ENCODE measurements at regions not wholly inside any gene's neighbourhood (a gene's known extent, or its start where the extent isn't known, plus 50 kb on each side); places are given as distances from the start of the nearest gene placed in this dataset.

GRCh38 chr6:170172392-170172791 lies 118.5 kb downstream of the DLL1 start:
- Histone ChIP-seq H4K91ac (replicated peaks; ENCODE audit: insufficient read length, low read length) (no peak overlapping the region), H2AK5ac (ENCODE audit: low read depth, low read length) (no peak overlapping the region), H3K4me1 (replicated peaks in 1 of 4; ENCODE audit: control insufficient read depth in 3 of 4, insufficient read depth in 4 of 4, low read length in 3 of 4) (no peaks in the 10 kb centered on the region; a peak in 1 of 7 replicates), H3K27ac (ENCODE audit: low read depth, low read length) (no peak overlapping the region), H3K79me2 (ENCODE audit: control insufficient read depth in 1 of 2, insufficient read depth in 2 of 2, low read length in 2 of 2) (no peaks in the 10 kb centered on the region), H4K5ac (ENCODE audit: insufficient read length, low read depth, low read length) (no peak overlapping the region), H2BK15ac (ENCODE audit: low read length) (no peak overlapping the region), H3K79me1 (ENCODE audit: low read depth, low read length) (no peaks in the 10 kb centered on the region), H3K23me2 (ENCODE audit: low read depth, low read length) (no peaks in the 10 kb centered on the region), H2BK20ac (ENCODE audit: low read length) (no peak overlapping the region), H3K27me3 (replicated peaks in 1 of 4; ENCODE audit: control insufficient read depth in 3 of 4, extremely low read depth in 1 of 4, insufficient read depth in 3 of 4, low read length in 3 of 4) (no peaks in the 10 kb centered on the region; a peak in 1 of 7 replicates), H3K4ac (replicated peaks; ENCODE audit: insufficient read length, low read depth, low read length) (no peak overlapping the region), H3K9ac (replicated peaks in 1 of 4; ENCODE audit: extremely low read depth in 1 of 4, low read depth in 3 of 4, low read length in 3 of 4) (no peak overlapping the region), H2AFZ (ENCODE audit: low read length) (no peak overlapping the region), H2BK120ac (replicated peaks; ENCODE audit: low read depth, low read length) (no peak overlapping the region), H3K14ac (ENCODE audit: insufficient read length) (no peak overlapping the region), H3K23ac (ENCODE audit: insufficient read length) (no peak overlapping the region), H3K4me3 (ENCODE audit: extremely low read depth in 1 of 4, insufficient read depth in 2 of 4, low read depth in 3 of 4, low read length in 4 of 4) (no peak overlapping the region), H4K20me1 (replicated peaks in 1 of 2; ENCODE audit: control insufficient read depth in 1 of 2, insufficient read depth in 2 of 2, low read length in 2 of 2) (no peaks in the 10 kb centered on the region), H3K56ac (replicated peaks; ENCODE audit: insufficient read length, low read depth, low read length) (no peak overlapping the region), H3K4me2 (ENCODE audit: insufficient read depth in 1 of 2, low read depth in 2 of 2, low read length in 2 of 2) (no peak overlapping the region), H4K8ac (ENCODE audit: extremely low read depth, insufficient read depth, low read length) (no peak overlapping the region), H3K18ac (ENCODE audit: extremely low read depth, low read length) (no peak overlapping the region), H2BK5ac (ENCODE audit: low read depth, low read length) (no peak overlapping the region), H3K36me3 (ENCODE audit: control insufficient read depth in 2 of 4, insufficient read depth in 4 of 4, low read length in 3 of 4) (peaks cover 0 to 3% (median 0%) of the 10 kb centered on the region in 4 experiments; a peak in 1 of 8 replicates), H3K9me3 (ENCODE audit: insufficient read depth in 2 of 2, low read depth in 1 of 2, low read length in 1 of 2) (peaks cover 7 to 27% of the 10 kb centered on the region in 2 experiments; a peak in 3 of 4 replicates), H2BK12ac (ENCODE audit: low read depth, low read length) (no peak overlapping the region)
- FAIRE-seq: no peak
- 76% methylated on average over 5 of the region's 5 CpGs; no CpG with 5 or more reads in 1 of the 2 experiments for WGBS, 2 experiments (ENCODE audit: extremely low coverage in 1 of 2, insufficient coverage in 1 of 2, insufficient read length in 1 of 2, insufficient replicate concordance in 2 of 2, low coverage in 1 of 2, low lambda C conversion rate in 2 of 2, missing lambda C conversion rate in 1 of 2)
- no peak for DNase-seq (ENCODE audit: low read depth in 1 of 2, low spot score in 2 of 2)
- no peak for TF ChIP-seq TAF7 (optimal IDR thresholded peaks at IDR 0.05; ENCODE audit: borderline replicate concordance, low read depth, low read length)
- ChIA-PET POLR2A (ENCODE audit: partially characterized antibody) (no interaction called here), CTCF (ENCODE audit: partially characterized antibody) (interaction anchor here (1.3 kb wide), 1 partner anchor 9 kb away, joined by 3 read pairs; no protein-coding TSS in a partner anchor)

All from H1 (cell line).